ENCODE measurements at regions not wholly inside any gene's neighbourhood (a gene's known extent, or its start where the extent isn't known, plus 50 kb on each side); places are given as distances from the start of the nearest gene placed in this dataset.

DNA sequence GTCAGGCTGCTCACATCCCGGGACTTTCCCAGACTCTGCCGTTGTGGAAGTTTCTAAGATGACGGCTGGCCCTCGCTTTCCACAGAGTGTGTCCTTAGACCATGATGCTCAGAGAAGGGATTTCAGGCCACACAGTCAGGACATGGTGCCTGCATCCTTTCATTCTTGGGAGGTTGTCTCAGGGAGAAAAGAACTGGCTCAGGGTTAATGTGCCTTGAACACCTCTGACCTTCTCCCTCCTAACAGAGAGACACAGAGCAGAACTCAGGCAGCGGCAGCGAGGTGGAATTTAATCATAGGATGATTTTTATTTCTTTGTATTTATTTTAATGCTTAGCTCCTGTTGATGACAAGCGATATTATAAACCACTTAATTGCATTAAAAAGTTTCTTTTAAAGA lies 96.9 kb upstream of the ATP2B2 start:
- H3K9me3 ChIP-seq (ENCODE audit: control insufficient read depth, insufficient read depth, low read length) = no peaks in the 10 kb centered on the region
- no peak overlapping the region for H3K4me3 ChIP-seq (ENCODE audit: low read depth, low read length)
- H3K36me3 ChIP-seq (ENCODE audit: control insufficient read depth, insufficient read depth, low read length) = no peaks in the 10 kb centered on the region
- H3K4me1 ChIP-seq (ENCODE audit: control insufficient read depth, insufficient read depth, low read length) = no peaks in the 10 kb centered on the region
- no peak overlapping the region for H3K27ac ChIP-seq (ENCODE audit: low read depth, low read length)
- H3K27me3 ChIP-seq (ENCODE audit: control insufficient read depth, insufficient read depth, low read length) = no peaks in the 10 kb centered on the region
- no peak overlapping the region for H3K9ac ChIP-seq (ENCODE audit: low read depth, low read length)

DNA sequence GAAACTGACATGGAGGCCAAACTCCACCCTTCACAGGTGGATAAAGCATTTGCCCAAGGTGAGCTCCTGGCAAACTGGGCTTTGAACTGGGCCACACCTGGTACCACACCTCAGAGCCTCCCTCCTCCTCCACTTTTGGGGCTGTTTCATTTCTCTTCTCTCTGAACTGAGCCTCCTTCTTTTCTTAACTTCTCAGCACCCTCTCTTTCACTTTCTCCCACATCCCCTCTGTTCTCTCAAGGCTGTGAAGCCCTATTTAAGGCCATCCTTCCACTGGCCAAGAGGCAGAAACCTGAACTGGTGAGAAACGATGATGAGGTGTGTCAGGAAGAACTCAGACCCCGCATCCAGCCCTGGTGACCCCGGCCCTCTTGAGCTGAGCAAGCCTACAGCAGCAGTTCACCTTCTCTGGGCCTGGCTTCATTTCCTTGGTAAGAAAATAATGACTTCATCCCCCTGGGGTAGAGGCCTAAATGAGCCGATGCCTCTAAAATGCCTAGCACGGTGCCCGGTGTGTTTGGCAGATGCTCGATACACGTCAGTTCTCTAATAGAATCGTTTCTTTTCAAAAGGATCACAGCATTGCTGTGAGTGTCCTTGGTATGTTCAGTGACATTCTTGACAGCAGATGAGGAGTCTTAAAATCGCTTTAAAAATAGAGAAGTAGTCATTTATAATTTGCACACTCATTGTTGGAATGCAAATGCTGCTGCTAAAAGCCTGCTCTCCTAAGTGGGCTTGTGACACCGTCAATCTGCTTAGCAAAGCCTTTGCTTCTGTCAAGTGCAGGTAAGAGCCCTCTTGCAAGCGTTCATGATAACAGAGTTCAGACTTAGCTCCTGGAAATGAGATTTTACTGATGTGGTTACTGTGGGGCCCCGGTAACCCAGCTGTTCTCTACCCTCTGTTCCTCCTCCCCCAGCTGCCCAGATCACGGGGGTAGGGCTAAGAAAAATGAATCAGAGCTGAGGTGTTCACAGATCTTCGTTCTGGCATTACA lies 97.7 kb upstream of the ATP2B2 start:
- no peaks in the 10 kb centered on the region for H3K36me3 ChIP-seq (ENCODE audit: control insufficient read depth, insufficient read depth, low read length)
- no peaks in the 10 kb centered on the region for H3K4me1 ChIP-seq (ENCODE audit: control insufficient read depth, insufficient read depth, low read length)
- no peak overlapping the region for H3K9ac ChIP-seq (ENCODE audit: low read depth, low read length)
- no peak overlapping the region for H3K27ac ChIP-seq (ENCODE audit: low read depth, low read length)
- no peaks in the 10 kb centered on the region for H3K27me3 ChIP-seq (ENCODE audit: control insufficient read depth, insufficient read depth, low read length)
- no peak overlapping the region for H3K4me3 ChIP-seq (ENCODE audit: low read depth, low read length)
- H3K9me3 ChIP-seq (ENCODE audit: control insufficient read depth, insufficient read depth, low read length) = no peaks in the 10 kb centered on the region

DNA sequence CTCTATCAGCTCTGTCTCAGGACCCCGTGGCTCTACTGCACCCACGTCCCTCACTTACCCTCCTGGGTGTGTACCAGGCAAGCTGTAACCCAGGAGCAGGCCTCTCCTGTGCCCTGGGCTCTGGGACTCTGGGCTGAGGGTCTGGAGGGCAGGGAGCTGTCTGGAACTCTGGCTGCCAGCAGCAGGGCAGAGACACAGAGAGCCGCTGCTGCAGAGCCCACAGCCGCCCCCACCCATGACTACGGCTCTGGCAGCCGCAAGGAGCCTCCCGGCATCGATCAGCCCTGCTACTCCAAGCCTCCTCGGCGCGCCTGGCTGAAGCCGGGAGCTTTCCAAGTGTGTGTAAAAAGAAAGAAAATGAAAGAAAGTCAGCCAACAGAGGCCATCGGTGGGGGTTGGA lies 103.7 kb upstream of the ATP2B2 start:
- Histone ChIP-seq H3K27me3 (ENCODE audit: control insufficient read depth, insufficient read depth, low read length) (no peaks in the 10 kb centered on the region), H3K36me3 (ENCODE audit: control insufficient read depth, insufficient read depth, low read length) (no peaks in the 10 kb centered on the region), H3K27ac (ENCODE audit: low read depth, low read length) (no peak overlapping the region), H3K9ac (ENCODE audit: low read depth, low read length) (no peak overlapping the region), H3K4me1 (ENCODE audit: control insufficient read depth, insufficient read depth, low read length) (no peaks in the 10 kb centered on the region), H3K4me3 (ENCODE audit: low read depth, low read length) (no peak overlapping the region), H3K9me3 (ENCODE audit: control insufficient read depth, insufficient read depth, low read length) (peaks cover 20% of the 10 kb centered on the region)

DNA sequence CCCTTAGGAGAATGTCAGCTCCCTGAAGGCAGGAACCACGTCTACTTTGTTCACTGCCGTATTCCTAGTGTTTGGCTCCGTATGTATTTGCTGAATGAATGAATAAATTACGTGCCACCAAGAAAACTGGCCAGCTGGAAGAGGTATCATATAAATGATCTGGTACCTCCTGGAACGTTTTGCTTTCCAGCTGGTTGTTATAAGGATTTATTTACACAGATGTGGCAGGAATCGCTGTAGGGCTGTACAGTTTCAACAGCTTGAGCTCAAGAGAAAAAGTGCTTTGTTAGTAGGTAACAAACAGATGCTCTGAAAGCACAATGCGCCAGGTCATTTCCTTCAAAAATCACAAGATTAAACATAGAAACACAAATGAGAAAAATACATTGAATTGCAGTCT lies 108.8 kb upstream of the ATP2B2 start:
- Histone ChIP-seq H3K4me1 (ENCODE audit: control insufficient read depth, insufficient read depth, low read length) (no peaks in the 10 kb centered on the region), H3K9me3 (ENCODE audit: control insufficient read depth, insufficient read depth, low read length) (peaks cover 30% of the 10 kb centered on the region), H3K9ac (ENCODE audit: low read depth, low read length) (no peak overlapping the region), H3K27me3 (ENCODE audit: control insufficient read depth, insufficient read depth, low read length) (no peaks in the 10 kb centered on the region), H3K36me3 (ENCODE audit: control insufficient read depth, insufficient read depth, low read length) (no peaks in the 10 kb centered on the region), H3K4me3 (ENCODE audit: low read depth, low read length) (no peak overlapping the region), H3K27ac (ENCODE audit: low read depth, low read length) (no peak overlapping the region)

DNA sequence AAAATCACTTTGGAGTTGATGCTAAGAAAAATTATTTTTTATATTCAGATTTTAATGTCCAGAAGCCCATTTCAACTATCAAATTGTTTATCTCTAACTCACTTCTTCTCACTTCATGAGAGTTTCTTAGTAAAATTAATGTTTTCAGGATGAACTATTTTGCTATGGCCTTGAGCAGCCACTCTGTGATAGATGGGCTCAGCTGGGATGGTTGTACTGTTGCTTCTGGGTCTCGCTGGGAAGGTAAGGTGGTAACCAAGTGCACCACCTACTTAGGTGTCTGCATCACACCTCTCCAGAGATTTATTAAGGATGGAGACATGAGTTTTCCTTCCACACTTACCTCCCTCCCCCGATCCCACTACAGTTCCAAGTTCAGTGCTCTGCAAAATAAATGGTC lies 110.3 kb upstream of the ATP2B2 start:
- Histone ChIP-seq H3K27me3 (ENCODE audit: control insufficient read depth, insufficient read depth, low read length) (no peaks in the 10 kb centered on the region), H3K36me3 (ENCODE audit: control insufficient read depth, insufficient read depth, low read length) (no peaks in the 10 kb centered on the region), H3K4me1 (ENCODE audit: control insufficient read depth, insufficient read depth, low read length) (no peaks in the 10 kb centered on the region), H3K9ac (ENCODE audit: low read depth, low read length) (no peak overlapping the region), H3K27ac (ENCODE audit: low read depth, low read length) (no peak overlapping the region), H3K4me3 (ENCODE audit: low read depth, low read length) (no peak overlapping the region), H3K9me3 (ENCODE audit: control insufficient read depth, insufficient read depth, low read length) (peaks cover 30% of the 10 kb centered on the region)

DNA sequence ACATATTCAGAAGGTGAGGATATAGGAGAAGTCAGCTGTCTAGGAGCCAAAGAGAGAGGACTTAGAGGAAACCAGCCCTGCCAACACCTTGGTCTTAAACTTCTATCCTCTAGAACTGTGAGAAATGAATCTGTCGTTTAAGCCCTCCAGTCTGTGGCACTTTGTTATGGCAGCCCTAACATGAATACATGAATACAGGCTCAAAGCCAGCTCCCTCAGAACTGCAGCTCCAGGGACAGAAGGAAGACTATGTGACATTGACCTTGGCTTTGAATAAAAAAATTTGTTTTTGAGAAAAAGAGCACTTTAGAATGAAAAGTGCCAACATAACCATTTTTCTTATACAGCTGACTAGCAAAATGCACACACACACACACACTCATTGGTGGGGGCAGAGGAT lies 110.9 kb upstream of the ATP2B2 start:
- no peaks in the 10 kb centered on the region for H3K36me3 ChIP-seq (ENCODE audit: control insufficient read depth, insufficient read depth, low read length)
- H3K9me3 ChIP-seq (ENCODE audit: control insufficient read depth, insufficient read depth, low read length) = peaks cover 30% of the 10 kb centered on the region
- H3K27ac ChIP-seq (ENCODE audit: low read depth, low read length) = no peak overlapping the region
- no peak overlapping the region for H3K4me3 ChIP-seq (ENCODE audit: low read depth, low read length)
- no peaks in the 10 kb centered on the region for H3K27me3 ChIP-seq (ENCODE audit: control insufficient read depth, insufficient read depth, low read length)
- H3K9ac ChIP-seq (ENCODE audit: low read depth, low read length) = no peak overlapping the region
- no peaks in the 10 kb centered on the region for H3K4me1 ChIP-seq (ENCODE audit: control insufficient read depth, insufficient read depth, low read length)

DNA sequence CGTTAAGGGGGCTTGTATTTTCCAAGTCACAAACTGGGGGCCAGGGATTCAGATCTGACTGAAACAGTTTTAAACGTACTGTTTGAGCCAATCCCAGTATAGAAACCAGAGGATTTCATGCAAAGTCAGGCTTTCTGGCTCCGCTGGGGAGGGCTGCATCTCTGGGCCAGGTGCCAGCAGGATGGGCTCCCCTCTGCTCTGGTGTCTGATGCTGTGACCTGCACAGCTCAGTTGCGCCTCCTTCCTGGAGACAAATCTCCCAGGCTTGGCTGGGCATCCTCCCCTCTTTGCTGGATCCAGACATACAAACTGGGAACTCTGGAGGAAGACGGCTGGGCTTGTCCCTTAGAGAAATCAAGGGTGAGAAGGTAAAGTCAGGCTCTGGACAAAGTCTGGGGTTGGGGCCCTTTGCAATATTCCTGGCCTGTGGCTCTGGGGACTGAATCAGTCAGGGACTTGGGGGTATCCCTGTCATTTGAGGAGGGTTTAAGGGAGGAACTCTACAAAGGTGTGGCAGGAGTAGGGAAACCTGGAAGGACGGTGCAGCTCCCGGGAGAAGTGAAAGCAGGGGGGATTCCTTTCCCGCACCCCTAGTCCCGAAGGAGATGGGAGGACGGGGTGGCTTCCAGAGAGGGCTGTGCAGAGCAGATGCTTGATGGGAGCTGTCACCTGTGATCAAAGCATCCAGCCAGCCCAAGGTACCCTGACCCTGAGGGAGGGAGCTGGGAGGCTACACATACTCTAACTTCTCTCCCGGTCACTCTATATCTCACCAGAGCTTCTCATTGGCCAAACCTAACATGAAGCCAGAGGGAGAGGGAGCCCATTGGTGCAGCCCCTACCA lies 114.8 kb upstream of the ATP2B2 start:
- Histone ChIP-seq H3K36me3 (ENCODE audit: control insufficient read depth, insufficient read depth, low read length) (no peaks in the 10 kb centered on the region), H3K27me3 (ENCODE audit: control insufficient read depth, insufficient read depth, low read length) (no peaks in the 10 kb centered on the region), H3K27ac (ENCODE audit: low read depth, low read length) (no peak overlapping the region), H3K4me3 (ENCODE audit: low read depth, low read length) (no peak overlapping the region), H3K9me3 (ENCODE audit: control insufficient read depth, insufficient read depth, low read length) (no peaks in the 10 kb centered on the region), H3K9ac (ENCODE audit: low read depth, low read length) (no peak overlapping the region), H3K4me1 (ENCODE audit: control insufficient read depth, insufficient read depth, low read length) (no peaks in the 10 kb centered on the region)

DNA sequence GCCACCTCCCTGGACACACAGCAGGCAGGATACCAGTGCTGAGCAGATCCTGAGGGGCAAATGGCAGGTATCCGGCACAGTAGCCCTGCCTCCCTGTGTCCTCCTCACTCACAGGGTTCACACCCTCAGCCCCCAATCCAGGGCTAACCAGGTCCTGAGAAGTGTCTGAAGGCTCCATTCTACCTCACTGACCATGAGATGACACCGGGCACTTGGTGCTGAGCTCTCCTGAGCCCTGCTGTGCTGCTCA lies 115.4 kb upstream of the ATP2B2 start:
- Histone ChIP-seq H3K4me3 (ENCODE audit: low read depth, low read length) (no peak overlapping the region), H3K4me1 (ENCODE audit: control insufficient read depth, insufficient read depth, low read length) (no peaks in the 10 kb centered on the region), H3K36me3 (ENCODE audit: control insufficient read depth, insufficient read depth, low read length) (no peaks in the 10 kb centered on the region), H3K9ac (ENCODE audit: low read depth, low read length) (no peak overlapping the region), H3K9me3 (ENCODE audit: control insufficient read depth, insufficient read depth, low read length) (no peaks in the 10 kb centered on the region), H3K27me3 (ENCODE audit: control insufficient read depth, insufficient read depth, low read length) (no peaks in the 10 kb centered on the region), H3K27ac (ENCODE audit: low read depth, low read length) (no peak overlapping the region)

DNA sequence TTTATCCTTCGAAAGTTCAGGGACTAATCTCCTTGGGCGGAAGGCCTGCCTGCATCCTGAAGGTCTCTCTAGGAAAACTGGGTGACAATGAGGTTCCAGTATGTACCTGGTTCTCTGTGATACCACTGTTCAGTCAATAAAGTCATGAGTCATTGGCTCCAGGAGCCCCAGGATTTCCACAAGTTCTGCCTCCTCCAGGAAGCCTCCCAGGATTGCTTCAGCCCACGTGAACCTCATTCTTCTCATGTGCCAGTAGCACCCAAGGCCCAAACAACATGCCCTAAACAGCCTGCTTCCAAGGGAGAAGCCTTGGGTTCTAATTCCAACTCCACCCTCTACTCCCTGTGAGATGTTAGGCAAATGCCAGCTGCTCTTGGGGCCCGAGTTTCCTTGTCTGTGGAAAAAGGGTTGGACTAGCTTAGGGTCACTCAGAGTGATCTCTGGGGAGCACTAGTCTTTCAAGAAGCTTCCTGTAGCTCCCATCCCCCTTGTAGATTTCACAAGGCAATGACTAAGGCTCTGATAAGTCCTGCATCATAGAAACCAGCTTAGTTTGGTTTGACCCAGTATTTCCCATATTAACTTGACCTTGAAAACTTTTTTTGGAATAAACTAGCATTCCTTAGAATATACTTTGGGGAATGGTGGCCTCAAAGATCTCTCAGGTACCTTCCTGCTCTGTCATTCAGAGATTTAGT lies 118.3 kb upstream of the ATP2B2 start:
- Histone ChIP-seq H3K27ac (ENCODE audit: low read depth, low read length) (no peak overlapping the region), H3K27me3 (ENCODE audit: control insufficient read depth, insufficient read depth, low read length) (no peaks in the 10 kb centered on the region), H3K36me3 (ENCODE audit: control insufficient read depth, insufficient read depth, low read length) (no peaks in the 10 kb centered on the region), H3K9ac (ENCODE audit: low read depth, low read length) (no peak overlapping the region), H3K9me3 (ENCODE audit: control insufficient read depth, insufficient read depth, low read length) (no peaks in the 10 kb centered on the region), H3K4me1 (ENCODE audit: control insufficient read depth, insufficient read depth, low read length) (peaks cover 10% of the 10 kb centered on the region), H3K4me3 (ENCODE audit: low read depth, low read length) (no peak overlapping the region)

DNA sequence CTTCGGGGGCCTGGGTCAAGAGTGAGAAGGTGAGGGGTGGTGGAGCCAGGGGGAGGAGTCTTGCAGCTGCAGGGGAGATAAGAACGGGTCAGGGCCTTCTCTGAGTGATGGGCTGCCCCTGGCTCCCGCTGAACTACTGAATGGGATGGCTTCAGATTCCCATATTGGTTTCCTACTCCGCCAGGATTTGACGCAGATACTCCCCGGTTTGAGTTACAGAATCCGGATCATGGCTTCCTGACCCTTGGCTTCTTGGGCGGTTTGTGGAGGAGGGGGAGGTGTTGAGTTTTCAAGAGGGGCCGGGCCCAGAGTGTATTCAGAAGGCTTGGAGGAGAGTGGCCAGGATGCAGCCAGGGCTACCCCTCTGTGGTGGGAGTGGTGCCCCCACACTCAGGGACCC lies 119.9 kb upstream of the ATP2B2 start:
- Histone ChIP-seq H3K4me1 (ENCODE audit: control insufficient read depth, insufficient read depth, low read length) (peaks cover 10% of the 10 kb centered on the region), H3K4me3 (ENCODE audit: low read depth, low read length) (no peak overlapping the region), H3K9me3 (ENCODE audit: control insufficient read depth, insufficient read depth, low read length) (no peaks in the 10 kb centered on the region), H3K27ac (ENCODE audit: low read depth, low read length) (no peak overlapping the region), H3K36me3 (ENCODE audit: control insufficient read depth, insufficient read depth, low read length) (no peaks in the 10 kb centered on the region), H3K9ac (ENCODE audit: low read depth, low read length) (no peak overlapping the region), H3K27me3 (ENCODE audit: control insufficient read depth, insufficient read depth, low read length) (no peaks in the 10 kb centered on the region)

Data from HUES48 (cell line).